Skeletal muscle tissue (tissue), 3 donors: ENCODE measurements at regions not wholly inside any gene's neighbourhood (a gene's known extent, or its start where the extent isn't known, plus 50 kb on each side); places are given as distances from the start of the nearest gene placed in this dataset.

ENCODE experiments used
- H3K27ac ChIP-seq: one replicate; pipeline ENCODE4 v1.7.0; 2013; ENCODE audit warnings: mild to moderate bottlenecking, low read depth, low read length, inconsistent platforms
- H3K27me3 ChIP-seq, 3 donors: one replicate each; pipeline ENCODE4 v1.7.0; 2013; ENCODE audit warnings: low read length in 3 of 3; ENCODE audit not compliant: control insufficient read depth in 3 of 3, insufficient read depth in 3 of 3
- H3K36me3 ChIP-seq, 3 donors: one replicate each; pipeline ENCODE4 v1.7.0; 2013; ENCODE audit warnings: low read length in 3 of 3; ENCODE audit not compliant: control insufficient read depth in 3 of 3, insufficient read depth in 3 of 3
- H3K4me1 ChIP-seq, 3 donors: one replicate each; pipeline ENCODE4 v1.7.0; 2013; ENCODE audit warnings: low read length in 3 of 3, mild to moderate bottlenecking in 3 of 3; ENCODE audit not compliant: control insufficient read depth in 3 of 3, insufficient read depth in 3 of 3
- H3K4me3 ChIP-seq, 3 donors: one replicate each; pipeline ENCODE4 v1.7.0; 2013; ENCODE audit warnings: low read length in 3 of 3
- H3K9ac ChIP-seq, 3 donors: one replicate each; pipeline ENCODE4 v1.7.0; 2013; ENCODE audit warnings: low read length in 3 of 3, mild to moderate bottlenecking in 3 of 3, moderate library complexity in 2 of 3, low read depth in 1 of 3
- H3K9me3 ChIP-seq, 3 donors: one replicate each; pipeline ENCODE4 v1.7.0; 2013; ENCODE audit warnings: low read length in 3 of 3; ENCODE audit not compliant: control insufficient read depth in 3 of 3
- donor health status: Osteomylitis.

- Histone ChIP-seq H3K36me3 (no peaks in the 10 kb centered on the region), H3K4me1 (no peaks in the 10 kb centered on the region), H3K27me3 (no peaks in the 10 kb centered on the region), H3K9ac (no peak overlapping the region), H3K27ac (no peak overlapping the region), H3K4me3 (no peak overlapping the region), H3K9me3 (no peaks in the 10 kb centered on the region)
Observed at GRCh38 chr6:164579035-164579434, 730.4 kb downstream of the C6orf118 start.

GRCh38 chr6:164578616-164579015, 730.8 kb downstream of the C6orf118 start:
- no peak overlapping the region for H3K27ac ChIP-seq
- H3K9ac ChIP-seq, result no peak overlapping the region
- no peak overlapping the region for H3K4me3 ChIP-seq
- no peaks in the 10 kb centered on the region for H3K4me1 ChIP-seq
- H3K9me3 ChIP-seq, result no peaks in the 10 kb centered on the region
- no peaks in the 10 kb centered on the region for H3K27me3 ChIP-seq
- no peaks in the 10 kb centered on the region for H3K36me3 ChIP-seq

GRCh38 chr6:164570801-164571200, 738.6 kb downstream of the C6orf118 start:
- no peaks in the 10 kb centered on the region for H3K4me1 ChIP-seq
- H3K36me3 ChIP-seq, result no peaks in the 10 kb centered on the region
- H3K4me3 ChIP-seq, result no peak overlapping the region
- no peak overlapping the region for H3K27ac ChIP-seq
- no peaks in the 10 kb centered on the region for H3K27me3 ChIP-seq
- H3K9ac ChIP-seq, result no peak overlapping the region
- no peaks in the 10 kb centered on the region for H3K9me3 ChIP-seq

- H3K4me1 ChIP-seq, result no peaks in the 10 kb centered on the region
- H3K9me3 ChIP-seq, result no peaks in the 10 kb centered on the region
- no peak overlapping the region for H3K4me3 ChIP-seq
- H3K36me3 ChIP-seq, result no peaks in the 10 kb centered on the region
- H3K9ac ChIP-seq, result no peak overlapping the region
- no peak overlapping the region for H3K27ac ChIP-seq
- no peaks in the 10 kb centered on the region for H3K27me3 ChIP-seq
Observed at GRCh38 chr6:164569509-164569908, 739.9 kb downstream of the C6orf118 start.

- Histone ChIP-seq H3K36me3 (no peaks in the 10 kb centered on the region), H3K9me3 (peaks cover 0 to 8% (median 2%) of the 10 kb centered on the region in 3 donors), H3K9ac (no peak overlapping the region), H3K4me3 (no peak overlapping the region), H3K27ac (no peak overlapping the region), H3K4me1 (no peaks in the 10 kb centered on the region), H3K27me3 (no peaks in the 10 kb centered on the region)
Observed at GRCh38 chr6:164563924-164564323, 745.5 kb downstream of the C6orf118 start.

GRCh38 chr6:164561656-164562055, 747.7 kb downstream of the C6orf118 start:
- H3K9me3 ChIP-seq, result peaks cover 0 to 8% (median 2%) of the 10 kb centered on the region in 3 donors
- H3K4me3 ChIP-seq, result no peak overlapping the region
- H3K27ac ChIP-seq, result no peak overlapping the region

GRCh38 chr6:164554700-164555476, 754.5 kb downstream of the C6orf118 start:
- Histone ChIP-seq H3K4me3 (peak overlapping the region; percentile 26 to 57 (median 41)), H3K4me1 (peaks cover 0 to 8% (median 7%) of the 10 kb centered on the region in 3 donors), H3K27me3 (no peaks in the 10 kb centered on the region), H3K9ac (peak overlapping the region in 2 of 3 donors; percentile 17 to 25), H3K27ac (peak overlapping the region; percentile 57), H3K36me3 (no peaks in the 10 kb centered on the region), H3K9me3 (no peaks in the 10 kb centered on the region)

More at GRCh38 chr6:164561656-164562055, 747.7 kb downstream of the C6orf118 start:
- Histone ChIP-seq H3K9ac (no peak overlapping the region), H3K27me3 (no peaks in the 10 kb centered on the region), H3K36me3 (no peaks in the 10 kb centered on the region), H3K4me1 (no peaks in the 10 kb centered on the region)

- H3K4me3 ChIP-seq, result no peak overlapping the region
- no peaks in the 10 kb centered on the region for H3K9me3 ChIP-seq
- no peak overlapping the region for H3K27ac ChIP-seq
- peaks cover 0 to 8% (median 7%) of the 10 kb centered on the region in 3 donors for H3K4me1 ChIP-seq
- no peaks in the 10 kb centered on the region for H3K27me3 ChIP-seq
- peak overlapping the region in 1 of 3 donors; percentile 25 for H3K9ac ChIP-seq
- no peaks in the 10 kb centered on the region for H3K36me3 ChIP-seq
Observed at GRCh38 chr6:164554226-164554625, 755.2 kb downstream of the C6orf118 start.

GRCh38 chr6:164551706-164552105, 757.7 kb downstream of the C6orf118 start:
- no peak overlapping the region for H3K4me3 ChIP-seq
- H3K27ac ChIP-seq, result no peak overlapping the region
- no peak overlapping the region for H3K9ac ChIP-seq
- H3K27me3 ChIP-seq, result no peaks in the 10 kb centered on the region
- peaks cover 0 to 8% (median 7%) of the 10 kb centered on the region in 3 donors for H3K4me1 ChIP-seq
- no peaks in the 10 kb centered on the region for H3K36me3 ChIP-seq
- H3K9me3 ChIP-seq, result no peaks in the 10 kb centered on the region

GRCh38 chr6:164547076-164547475, 762.3 kb downstream of the C6orf118 start:
- Histone ChIP-seq H3K27me3 (no peaks in the 10 kb centered on the region), H3K9ac (no peak overlapping the region), H3K4me3 (no peak overlapping the region), H3K9me3 (no peaks in the 10 kb centered on the region), H3K4me1 (no peaks in the 10 kb centered on the region), H3K36me3 (no peaks in the 10 kb centered on the region), H3K27ac (no peak overlapping the region)
